Natural killer cell (primary cell): ENCODE measurements at regions not wholly inside any gene's neighbourhood (a gene's known extent, or its start where the extent isn't known, plus 50 kb on each side); places are given as distances from the start of the nearest gene placed in this dataset.
A peak's percentile ranks its signal among the peaks of the same experiment; 100 is the strongest.

Experiments used
- ATAC-seq, 3 donors: fragments of 150-1000 bp in 2 of 3; fragments of 200-7000 bp in 1 of 3; cut with Tn5 transposase; 1 replicate in 1 of 3; 2 replicates in 2 of 3; pipeline ENCODE4 v1.10.0; 2021; ENCODE audit warnings: mild to moderate bottlenecking in 2 of 3, moderate library complexity in 2 of 3
- DNase-seq, 2 donors: peaks; one replicate each; pipeline versions ENCODE4 v3.0.0 to v3.0.0-alpha.2; 2013 to 2021; ENCODE audit warnings: mixed read lengths in 1 of 2
- H3K27ac ChIP-seq: one replicate; pipeline ENCODE4 v1.5.1; 2013; ENCODE audit warnings: mild to moderate bottlenecking, low read length
- H3K27me3 ChIP-seq: one replicate; pipeline ENCODE4 v1.6.1; 2013; ENCODE audit warnings: low read length; ENCODE audit not compliant: control insufficient read depth, insufficient read depth
- H3K36me3 ChIP-seq: one replicate; pipeline ENCODE4 v1.6.1; 2013; ENCODE audit warnings: low read length; ENCODE audit not compliant: control insufficient read depth, insufficient read depth
- H3K4me1 ChIP-seq: one replicate; pipeline ENCODE4 v1.6.1; 2013; ENCODE audit warnings: low read length; ENCODE audit not compliant: control insufficient read depth, insufficient read depth
- H3K4me3 ChIP-seq: one replicate; pipeline ENCODE4 v1.5.1; 2013; ENCODE audit warnings: low read length
- H3K9me3 ChIP-seq: one replicate; pipeline ENCODE4 v1.6.1; 2013; ENCODE audit warnings: low read length; ENCODE audit not compliant: control insufficient read depth, insufficient read depth
- H3K27ac Mint-ChIP-seq, 2 donors: one replicate each; pipeline ENCODE4 v1.8.0; 2022; ENCODE audit warnings: mild to moderate bottlenecking in 2 of 2, mixed read lengths in 2 of 2, moderate library complexity in 1 of 2
- H3K27me3 Mint-ChIP-seq, 2 donors: one replicate each; pipeline ENCODE4 v1.8.0; 2022; ENCODE audit warnings: low read depth in 2 of 2, mixed read lengths in 2 of 2
- H3K36me3 Mint-ChIP-seq: one replicate; pipeline ENCODE4 v1.8.0; 2022; ENCODE audit warnings: mixed read lengths
- H3K4me1 Mint-ChIP-seq, 2 donors: one replicate each; pipeline ENCODE4 v1.8.0; 2022; ENCODE audit warnings: mixed read lengths in 2 of 2
- H3K4me3 Mint-ChIP-seq: one replicate; pipeline ENCODE4 v1.8.0; 2022; ENCODE audit warnings: mild to moderate bottlenecking, moderate library complexity, mixed read lengths
- H3K9me3 Mint-ChIP-seq, 2 donors: one replicate each; pipeline ENCODE4 v1.8.0; 2022; ENCODE audit warnings: mixed read lengths in 2 of 2
- WGBS: methylation state at CpG from one replicate; pipeline ENCODE4 v1.1.7; 2013; ENCODE audit warnings: missing lambda C conversion rate; ENCODE audit not compliant: insufficient coverage; 5-methylcytosine and 5-hydroxymethylcytosine counted together
- intact Hi-C: fragments of 100-400 bp; cut with micrococcal nuclease; formaldehyde crosslinking; loops from one replicate; pipeline ENCODE4 v1.14.2; 2022
- TF ChIP-seq, protein P1 (sequence below): fragments of 200-600 bp; IDR thresholded peaks from one replicate; pipeline ENCODE4 v1.8.0; 2022; ENCODE audit warnings: antibody characterized with exemption

DNA sequence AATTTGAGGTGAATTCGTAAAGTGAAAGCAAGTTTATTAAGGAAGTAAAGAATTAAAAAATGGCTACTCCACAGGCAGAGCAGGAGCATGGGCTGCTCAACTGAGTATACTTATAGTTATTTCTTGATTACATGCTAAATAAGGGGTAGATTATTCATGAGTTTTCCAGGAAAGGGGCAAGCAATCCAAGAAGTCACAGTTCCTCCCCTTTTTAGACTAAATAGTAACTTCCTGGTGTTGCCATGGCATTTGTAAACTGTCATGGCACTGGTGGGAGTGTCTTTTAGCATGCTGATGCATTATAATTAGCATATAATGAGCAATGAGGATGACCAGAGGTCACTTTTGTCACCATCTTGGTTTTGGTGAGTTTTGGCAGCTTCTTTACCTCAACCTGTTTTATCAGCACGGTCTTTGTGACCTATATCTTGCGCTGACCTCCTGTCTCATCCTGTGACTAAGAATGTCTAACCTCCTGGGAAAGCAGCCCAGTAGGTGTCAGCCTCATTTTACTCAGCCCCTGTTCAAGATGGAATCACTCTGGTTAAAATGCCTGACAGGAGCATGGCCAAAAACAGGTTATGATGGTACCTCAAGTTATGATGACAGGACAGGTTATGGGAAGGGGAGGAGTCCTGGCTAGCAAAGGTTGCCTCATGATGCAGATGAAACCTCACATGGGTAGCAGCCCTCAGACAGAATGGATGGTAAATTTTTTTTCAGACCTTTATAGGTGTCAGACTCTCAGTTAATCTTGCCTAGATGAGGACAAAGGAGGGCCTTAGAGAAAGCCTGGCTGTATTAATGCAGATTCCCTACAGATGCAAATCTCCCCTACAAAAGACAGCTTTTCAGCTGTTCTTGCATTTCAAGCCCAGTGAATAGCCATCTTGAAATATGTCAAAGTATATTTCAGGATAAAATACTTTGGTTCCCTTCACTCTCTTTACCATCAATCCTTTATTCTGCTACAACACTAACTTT lies 49.7 kb downstream of the SIPA1L2 start:
- H3K4me3 Mint-ChIP-seq = peak overlapping the region; percentile 78
- peaks cover 17% of the 10 kb centered on the region for H3K4me1 ChIP-seq
- peaks cover 0 to 12% of the 10 kb centered on the region in 2 donors for H3K27me3 Mint-ChIP-seq
- no peaks in the 10 kb centered on the region for H3K27me3 ChIP-seq
- peak overlapping the region in 1 of 2 donors; percentile 16 for H3K27ac Mint-ChIP-seq
- no peaks in the 10 kb centered on the region for H3K36me3 ChIP-seq
- peaks cover 31 to 44% of the 10 kb centered on the region in 2 donors for H3K4me1 Mint-ChIP-seq
- no peak for DNase-seq
- peak in 2 of 3 donors; percentile 28 to 44 for ATAC-seq
- no peak overlapping the region for H3K27ac ChIP-seq
- 61% methylated on average over 3 of the region's 3 CpGs for WGBS
- no peaks in the 10 kb centered on the region for H3K36me3 Mint-ChIP-seq
- intact Hi-C loops = no loop called here
- no peaks in the 10 kb centered on the region for H3K9me3 Mint-ChIP-seq
- H3K9me3 ChIP-seq = no peaks in the 10 kb centered on the region
- H3K4me3 ChIP-seq = no peak overlapping the region
- TF ChIP-seq, protein P1, sequence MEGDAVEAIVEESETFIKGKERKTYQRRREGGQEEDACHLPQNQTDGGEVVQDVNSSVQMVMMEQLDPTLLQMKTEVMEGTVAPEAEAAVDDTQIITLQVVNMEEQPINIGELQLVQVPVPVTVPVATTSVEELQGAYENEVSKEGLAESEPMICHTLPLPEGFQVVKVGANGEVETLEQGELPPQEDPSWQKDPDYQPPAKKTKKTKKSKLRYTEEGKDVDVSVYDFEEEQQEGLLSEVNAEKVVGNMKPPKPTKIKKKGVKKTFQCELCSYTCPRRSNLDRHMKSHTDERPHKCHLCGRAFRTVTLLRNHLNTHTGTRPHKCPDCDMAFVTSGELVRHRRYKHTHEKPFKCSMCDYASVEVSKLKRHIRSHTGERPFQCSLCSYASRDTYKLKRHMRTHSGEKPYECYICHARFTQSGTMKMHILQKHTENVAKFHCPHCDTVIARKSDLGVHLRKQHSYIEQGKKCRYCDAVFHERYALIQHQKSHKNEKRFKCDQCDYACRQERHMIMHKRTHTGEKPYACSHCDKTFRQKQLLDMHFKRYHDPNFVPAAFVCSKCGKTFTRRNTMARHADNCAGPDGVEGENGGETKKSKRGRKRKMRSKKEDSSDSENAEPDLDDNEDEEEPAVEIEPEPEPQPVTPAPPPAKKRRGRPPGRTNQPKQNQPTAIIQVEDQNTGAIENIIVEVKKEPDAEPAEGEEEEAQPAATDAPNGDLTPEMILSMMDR = no peak

DNA sequence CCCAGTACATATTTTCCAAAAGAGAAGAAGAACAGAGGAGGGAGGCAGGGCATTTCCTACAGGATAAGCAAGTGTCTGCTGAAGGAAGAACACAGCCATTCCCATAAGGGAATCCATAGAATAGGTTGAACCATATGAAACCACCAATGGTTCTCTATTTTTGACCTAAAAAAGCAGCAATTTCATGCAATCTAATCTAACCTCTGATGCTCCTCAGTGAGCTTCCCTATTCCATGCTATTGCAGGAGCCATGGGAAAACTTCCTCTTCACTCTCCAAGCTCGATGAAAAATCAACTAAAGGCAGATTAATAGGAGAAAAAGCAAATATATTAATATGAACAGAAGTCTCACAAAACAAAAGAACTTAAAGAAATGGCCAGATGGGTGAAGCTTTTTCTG lies 50.5 kb downstream of the SIPA1L2 start:
- H3K27me3 Mint-ChIP-seq = peaks cover 0 to 12% of the 10 kb centered on the region in 2 donors
- DNase-seq (no peak), ATAC-seq (no peak)
- peak overlapping the region; percentile 78 for H3K4me3 Mint-ChIP-seq
- peaks cover 31 to 44% of the 10 kb centered on the region in 2 donors for H3K4me1 Mint-ChIP-seq
- no peaks in the 10 kb centered on the region for H3K36me3 Mint-ChIP-seq
- Histone ChIP-seq H3K4me1 (peaks cover 17% of the 10 kb centered on the region), H3K27me3 (no peaks in the 10 kb centered on the region), H3K36me3 (no peaks in the 10 kb centered on the region), H3K4me3 (no peak overlapping the region), H3K9me3 (no peaks in the 10 kb centered on the region), H3K27ac (peak overlapping the region; percentile 60)
- intact Hi-C loops = no loop called here
- H3K9me3 Mint-ChIP-seq = no peaks in the 10 kb centered on the region
- H3K27ac Mint-ChIP-seq = peak overlapping the region; percentile 16 to 30
- no CpG with 5 or more reads among the region's 1 CpG for WGBS
- TF ChIP-seq, protein P1 = no peak

DNA sequence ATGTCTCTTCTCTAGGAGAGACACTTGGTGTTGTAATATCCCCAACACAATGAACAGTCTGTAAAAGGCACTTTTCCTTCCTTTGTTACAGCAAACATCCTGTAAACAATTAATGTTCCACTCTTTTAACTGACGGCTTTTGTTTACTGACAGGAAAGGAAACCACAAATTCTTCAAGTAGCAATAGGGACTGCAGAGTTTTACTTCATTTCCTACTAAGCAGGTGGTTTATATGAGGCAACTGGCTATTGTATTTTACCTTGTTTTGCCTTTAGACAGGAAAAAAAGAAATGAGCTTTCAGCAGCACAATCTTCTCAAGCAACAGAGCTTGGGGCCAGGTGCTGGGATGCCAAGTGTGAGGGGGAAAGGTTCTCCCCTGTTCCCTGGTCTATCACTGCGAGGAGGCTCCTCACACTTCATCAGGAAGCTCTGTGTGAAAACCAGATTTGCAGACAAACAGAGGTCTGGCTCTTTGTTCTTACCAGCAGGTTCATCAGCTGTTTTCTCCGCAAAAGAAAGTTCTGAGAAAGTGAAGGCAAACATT lies 51.2 kb downstream of the SIPA1L2 start:
- TF ChIP-seq, protein P1 = no peak
- WGBS = 4% methylated on average over 3 of the region's 3 CpGs
- peak overlapping the region; percentile 60 for H3K27ac ChIP-seq
- H3K4me3 ChIP-seq = no peak overlapping the region
- H3K36me3 ChIP-seq = no peaks in the 10 kb centered on the region
- peak overlapping the region; percentile 78 for H3K4me3 Mint-ChIP-seq
- H3K27me3 Mint-ChIP-seq = peaks cover 0 to 12% of the 10 kb centered on the region in 2 donors
- H3K36me3 Mint-ChIP-seq = no peaks in the 10 kb centered on the region
- peak; percentile 36 to 58 (median 57) for ATAC-seq
- no peaks in the 10 kb centered on the region for H3K27me3 ChIP-seq
- H3K27ac Mint-ChIP-seq = peak overlapping the region; percentile 16 to 30
- peaks cover 31 to 44% of the 10 kb centered on the region in 2 donors for H3K4me1 Mint-ChIP-seq
- peak in 1 of 2 donors; percentile 42 for DNase-seq
- H3K4me1 ChIP-seq = peaks cover 17% of the 10 kb centered on the region
- no peaks in the 10 kb centered on the region for H3K9me3 ChIP-seq
- intact Hi-C loops = no loop called here
- H3K9me3 Mint-ChIP-seq = no peaks in the 10 kb centered on the region
